ENCODE measurements at regions not wholly inside any gene's neighbourhood (a gene's known extent, or its start where the extent isn't known, plus 50 kb on each side); places are given as distances from the start of the nearest gene placed in this dataset.
"Not testable (repeated sequence)": the region's sequence is repeated elsewhere in the genome, so short reads cannot be mapped to it uniquely, and the experiment has no call there.

- no peak overlapping the region for H3K4me3 Mint-ChIP-seq
- DNase-seq: no peak
- Histone ChIP-seq H3K9me3 (no peaks in the 10 kb centered on the region), H3K36me3 (ENCODE audit: control insufficient read depth in 2 of 2, extremely low read depth in 1 of 2, insufficient read depth in 1 of 2, low read length in 1 of 2) (no peaks in the 10 kb centered on the region), H3K4me3 (ENCODE audit: control insufficient read depth in 1 of 2, extremely low read depth in 1 of 2, low read length in 1 of 2) (no peak overlapping the region), H3K27ac (ENCODE audit: low read length) (no peak overlapping the region), H3K27me3 (replicated peaks in 1 of 2; ENCODE audit: control insufficient read depth in 2 of 2, extremely low read depth in 1 of 2, insufficient read depth in 2 of 2, low read length in 1 of 2) (peaks cover 0 to 16% of the 10 kb centered on the region in 2 experiments), H3K4me1 (ENCODE audit: control insufficient read depth in 1 of 2, extremely low read depth in 1 of 2, insufficient read depth in 2 of 2, low read length in 2 of 2) (no peaks in the 10 kb centered on the region)
- no CpG with 5 or more reads among the region's 5 CpGs for WGBS (ENCODE audit: insufficient coverage)
- POLR2A ChIA-PET: no interaction called here
- no peak overlapping the region for H3K27ac Mint-ChIP-seq
- CTCF ChIA-PET: no interaction called here
- no peaks in the 10 kb centered on the region for H3K36me3 Mint-ChIP-seq
- ATAC-seq (replicated peaks in 1 of 4): no peak
- H3K4me1 Mint-ChIP-seq: no peaks in the 10 kb centered on the region
- no peaks in the 10 kb centered on the region for H3K9me3 Mint-ChIP-seq
- peaks cover 0 to 9% of the 10 kb centered on the region in 2 donors for H3K27me3 Mint-ChIP-seq
Observed at GRCh38 chr11:130533871-130534270, 85.4 kb downstream of the ADAMTS15 start.

DNA sequence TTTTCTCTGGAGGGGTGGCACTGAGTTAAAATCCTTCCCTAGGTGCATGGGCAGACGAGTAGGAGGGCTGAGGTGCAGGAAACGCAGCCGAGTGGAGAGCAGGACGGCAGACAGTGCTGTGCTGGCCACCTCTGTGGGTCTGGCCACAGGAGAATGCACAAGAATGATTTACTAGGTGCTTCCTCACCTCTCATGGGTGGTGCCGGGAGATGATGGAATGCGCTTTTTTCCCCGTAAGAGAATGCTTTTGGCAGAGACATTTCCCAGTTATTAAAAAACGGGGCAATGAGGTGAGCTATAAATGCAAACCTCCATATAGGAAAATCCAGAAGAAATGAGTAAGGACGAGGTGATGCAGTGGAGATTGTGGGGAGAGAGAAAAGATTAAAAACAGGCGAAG, 86.1 kb downstream of the ADAMTS15 start:
- Mint-ChIP-seq H3K9me3 (no peaks in the 10 kb centered on the region), H3K4me3 (no peak overlapping the region), H3K27ac (no peak overlapping the region), H3K36me3 (no peaks in the 10 kb centered on the region), H3K4me1 (no peaks in the 10 kb centered on the region), H3K27me3 (peaks cover 0 to 14% of the 10 kb centered on the region in 2 donors)
- Histone ChIP-seq H3K27ac (ENCODE audit: low read length) (no peak overlapping the region), H3K4me1 (ENCODE audit: control insufficient read depth in 1 of 2, extremely low read depth in 1 of 2, insufficient read depth in 2 of 2, low read length in 2 of 2) (no peaks in the 10 kb centered on the region), H3K36me3 (ENCODE audit: control insufficient read depth in 2 of 2, extremely low read depth in 1 of 2, insufficient read depth in 1 of 2, low read length in 1 of 2) (no peaks in the 10 kb centered on the region), H3K4me3 (ENCODE audit: control insufficient read depth in 1 of 2, extremely low read depth in 1 of 2, low read length in 1 of 2) (no peak overlapping the region), H3K9me3 (no peaks in the 10 kb centered on the region), H3K27me3 (replicated peaks in 1 of 2; ENCODE audit: control insufficient read depth in 2 of 2, extremely low read depth in 1 of 2, insufficient read depth in 2 of 2, low read length in 1 of 2) (peaks cover 0 to 16% of the 10 kb centered on the region in 2 experiments)
- POLR2A ChIA-PET: no interaction called here
- WGBS (ENCODE audit: insufficient coverage): 73% methylated on average over 6 of the region's 10 CpGs
- CTCF ChIA-PET: no interaction called here
- ATAC-seq (replicated peaks in 1 of 4): no peak
- DNase-seq: no peak

- Mint-ChIP-seq H3K4me3 (no peak overlapping the region), H3K9me3 (no peaks in the 10 kb centered on the region), H3K4me1 (no peaks in the 10 kb centered on the region), H3K36me3 (no peaks in the 10 kb centered on the region), H3K27ac (no peak overlapping the region), H3K27me3 (peaks cover 5 to 14% of the 10 kb centered on the region in 2 donors)
- H3K36me3 ChIP-seq (ENCODE audit: control insufficient read depth in 2 of 2, extremely low read depth in 1 of 2, insufficient read depth in 1 of 2, low read length in 1 of 2): no peaks in the 10 kb centered on the region
- POLR2A ChIA-PET: no interaction called here
- ATAC-seq (replicated peaks in 1 of 4) (no peak), DNase-seq (no peak)
- WGBS (ENCODE audit: insufficient coverage): 21% methylated on average over 4 of the region's 6 CpGs
- H3K27ac ChIP-seq (ENCODE audit: low read length): no peak overlapping the region
- no peaks in the 10 kb centered on the region for H3K9me3 ChIP-seq
- CTCF ChIA-PET: no interaction called here
- no peaks in the 10 kb centered on the region for H3K4me1 ChIP-seq (ENCODE audit: control insufficient read depth in 1 of 2, extremely low read depth in 1 of 2, insufficient read depth in 2 of 2, low read length in 2 of 2)
- peaks cover 0 to 16% of the 10 kb centered on the region in 2 experiments for H3K27me3 ChIP-seq (replicated peaks in 1 of 2; ENCODE audit: control insufficient read depth in 2 of 2, extremely low read depth in 1 of 2, insufficient read depth in 2 of 2, low read length in 1 of 2)
- no peak overlapping the region for H3K4me3 ChIP-seq (ENCODE audit: control insufficient read depth in 1 of 2, extremely low read depth in 1 of 2, low read length in 1 of 2)
Observed at GRCh38 chr11:130535520-130535919, 87.1 kb downstream of the ADAMTS15 start.

GRCh38 chr11:130536106-130537040, 87.9 kb downstream of the ADAMTS15 start:
- no peak overlapping the region for H3K27ac ChIP-seq (ENCODE audit: low read length)
- ATAC-seq (replicated peaks in 1 of 4) (no peak), DNase-seq (no peak)
- H3K4me3 Mint-ChIP-seq: no peak overlapping the region
- peaks cover 7 to 14% of the 10 kb centered on the region in 2 donors for H3K27me3 Mint-ChIP-seq
- H3K9me3 ChIP-seq: no peaks in the 10 kb centered on the region
- no peaks in the 10 kb centered on the region for H3K36me3 Mint-ChIP-seq
- H3K27me3 ChIP-seq (replicated peaks in 1 of 2; ENCODE audit: control insufficient read depth in 2 of 2, extremely low read depth in 1 of 2, insufficient read depth in 2 of 2, low read length in 1 of 2): peaks cover 0 to 16% of the 10 kb centered on the region in 2 experiments
- WGBS (ENCODE audit: insufficient coverage): 80% methylated on average over 10 of the region's 11 CpGs
- no peaks in the 10 kb centered on the region for H3K36me3 ChIP-seq (ENCODE audit: control insufficient read depth in 2 of 2, extremely low read depth in 1 of 2, insufficient read depth in 1 of 2, low read length in 1 of 2)
- CTCF ChIA-PET: no interaction called here
- POLR2A ChIA-PET: interaction anchor here in 1 of 2 donors (0.6 kb wide), 1 partner anchor 11 kb away, joined by 3 read pairs; no protein-coding TSS in a partner anchor
- H3K4me1 Mint-ChIP-seq: no peaks in the 10 kb centered on the region
- H3K4me1 ChIP-seq (ENCODE audit: control insufficient read depth in 1 of 2, extremely low read depth in 1 of 2, insufficient read depth in 2 of 2, low read length in 2 of 2): no peaks in the 10 kb centered on the region
- no peaks in the 10 kb centered on the region for H3K9me3 Mint-ChIP-seq
- no peak overlapping the region for H3K27ac Mint-ChIP-seq
- H3K4me3 ChIP-seq (ENCODE audit: control insufficient read depth in 1 of 2, extremely low read depth in 1 of 2, low read length in 1 of 2): no peak overlapping the region

DNA sequence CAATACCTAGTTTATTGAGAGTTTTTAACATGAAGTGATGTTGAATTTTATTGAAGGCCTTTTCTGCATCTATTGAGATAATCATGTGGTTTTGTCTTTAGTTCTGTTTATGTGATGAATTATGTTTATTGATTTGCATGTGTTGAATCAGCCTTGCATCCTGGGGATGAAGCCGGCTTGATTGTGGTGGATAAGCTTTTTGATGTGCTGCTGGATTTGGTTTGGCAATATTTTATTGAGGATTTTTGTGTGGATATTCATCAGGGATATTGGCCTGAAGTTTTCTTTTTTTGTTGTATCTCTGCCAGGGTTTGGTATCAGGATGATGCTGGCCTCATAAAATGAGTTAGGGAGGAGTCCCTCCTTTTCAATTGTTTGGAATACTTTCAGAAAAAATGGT, 91.2 kb downstream of the ADAMTS15 start:
- ATAC-seq (replicated peaks in 1 of 4); H3K4me1 Mint-ChIP-seq; H3K27ac ChIP-seq (ENCODE audit: low read length); H3K4me3 Mint-ChIP-seq; H3K4me3 ChIP-seq (ENCODE audit: control insufficient read depth in 1 of 2, extremely low read depth in 1 of 2, low read length in 1 of 2); H3K36me3 ChIP-seq (ENCODE audit: control insufficient read depth in 2 of 2, extremely low read depth in 1 of 2, insufficient read depth in 1 of 2, low read length in 1 of 2); H3K9me3 Mint-ChIP-seq; H3K4me1 ChIP-seq (ENCODE audit: control insufficient read depth in 1 of 2, extremely low read depth in 1 of 2, insufficient read depth in 2 of 2, low read length in 2 of 2); H3K36me3 Mint-ChIP-seq; H3K27ac Mint-ChIP-seq; DNase-seq; CTCF ChIA-PET; POLR2A ChIA-PET; H3K9me3 ChIP-seq: not testable (repeated sequence)
- 89% methylated on average over 1 of the region's 1 CpG for WGBS (ENCODE audit: insufficient coverage)
- H3K27me3 Mint-ChIP-seq: peaks cover 20 to 23% of the 10 kb centered on the region in 2 donors
- H3K27me3 ChIP-seq (replicated peaks in 1 of 2; ENCODE audit: control insufficient read depth in 2 of 2, extremely low read depth in 1 of 2, insufficient read depth in 2 of 2, low read length in 1 of 2): peaks cover 0 to 15% of the 10 kb centered on the region in 2 experiments

DNA sequence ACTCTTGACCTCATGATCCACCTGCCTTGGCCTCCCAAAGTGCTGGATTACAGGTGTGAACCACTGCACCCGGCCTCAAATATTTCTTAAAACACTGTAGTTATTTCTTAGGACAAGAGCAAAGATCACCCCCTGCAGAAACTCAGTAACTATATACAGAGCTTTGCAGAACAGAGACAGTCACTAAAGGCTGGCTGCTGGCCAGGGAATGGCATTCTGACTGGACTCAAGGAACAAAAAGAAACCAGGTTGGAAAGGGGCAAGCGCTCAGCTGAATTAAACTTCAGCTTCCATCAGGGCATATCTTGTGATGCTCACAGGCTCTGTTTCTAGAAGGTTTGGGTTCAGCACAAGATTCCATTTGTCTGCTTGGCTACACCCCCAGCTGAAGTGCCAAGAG, 95.8 kb downstream of the ADAMTS15 start:
- Mint-ChIP-seq H3K27me3 (peaks cover 25 to 27% of the 10 kb centered on the region in 2 donors), H3K9me3 (no peaks in the 10 kb centered on the region), H3K4me1 (no peaks in the 10 kb centered on the region), H3K27ac (no peak overlapping the region), H3K4me3 (no peak overlapping the region), H3K36me3 (no peaks in the 10 kb centered on the region)
- Histone ChIP-seq H3K27me3 (replicated peaks in 1 of 2; ENCODE audit: control insufficient read depth in 2 of 2, extremely low read depth in 1 of 2, insufficient read depth in 2 of 2, low read length in 1 of 2) (peaks cover 0 to 28% of the 10 kb centered on the region in 2 experiments), H3K4me3 (ENCODE audit: control insufficient read depth in 1 of 2, extremely low read depth in 1 of 2, low read length in 1 of 2) (no peak overlapping the region), H3K36me3 (ENCODE audit: control insufficient read depth in 2 of 2, extremely low read depth in 1 of 2, insufficient read depth in 1 of 2, low read length in 1 of 2) (no peaks in the 10 kb centered on the region), H3K27ac (ENCODE audit: low read length) (no peak overlapping the region), H3K9me3 (no peaks in the 10 kb centered on the region), H3K4me1 (ENCODE audit: control insufficient read depth in 1 of 2, extremely low read depth in 1 of 2, insufficient read depth in 2 of 2, low read length in 2 of 2) (no peaks in the 10 kb centered on the region)
- 91% methylated on average over 1 of the region's 2 CpGs for WGBS (ENCODE audit: insufficient coverage)
- ATAC-seq (replicated peaks in 1 of 4) (no peak), DNase-seq (no peak)
- POLR2A ChIA-PET: no interaction called here
- CTCF ChIA-PET: no interaction called here
